ENCODE measurements at regions not wholly inside any gene's neighbourhood (a gene's known extent, or its start where the extent isn't known, plus 50 kb on each side); places are given as distances from the start of the nearest gene placed in this dataset.

GRCh38 chr10:29949411-29950011 is 109.9 kb downstream of the JCAD start (continued):
- TF ChIP-seq ZNF791 (tag by site-specific recombination; IDR thresholded peaks at IDR 0.05), result no peak
- TF ChIP-seq ZNF529 (tag by site-specific recombination; IDR thresholded peaks at IDR 0.05; ENCODE audit: insufficient replicate concordance), result no peak
- no peak for TF ChIP-seq ZNF302 (tag by site-specific recombination; IDR thresholded peaks at IDR 0.05; ENCODE audit: low read depth)
- no peak for TF ChIP-seq ZNF211 (tag by site-specific recombination; IDR thresholded peaks at IDR 0.05; ENCODE audit: low read depth)

GRCh38 chr10:29948881-29949355 is 110.5 kb downstream of the JCAD start:
- H3K4me3 ChIP-seq (ENCODE audit: low read depth, low read length), result no peak overlapping the region
- no peak for TF ChIP-seq ZNF580 (tag by site-specific recombination; IDR thresholded peaks at IDR 0.05)
- TF ChIP-seq ZNF223 (tag by site-specific recombination; IDR thresholded peaks at IDR 0.05), result no peak
- TF ChIP-seq ZNF501 (tag by site-specific recombination; IDR thresholded peaks at IDR 0.05), result no peak
- TF ChIP-seq ZNF670 (tag by site-specific recombination; IDR thresholded peaks at IDR 0.05; ENCODE audit: low read depth), result no peak
- TF ChIP-seq ZNF791 (tag by site-specific recombination; IDR thresholded peaks at IDR 0.05), result no peak
- TF ChIP-seq ZNF274 (IDR thresholded peaks at IDR 0.05; ENCODE audit: low read length), result no peak
- no peak for TF ChIP-seq ZNF274 (tag by site-specific recombination; IDR thresholded peaks at IDR 0.05; ENCODE audit: borderline replicate concordance)
- TF ChIP-seq ZSCAN18 (tag by site-specific recombination; IDR thresholded peaks at IDR 0.05), result no peak
- no peak for TF ChIP-seq KLF7 (tag by site-specific recombination; IDR thresholded peaks at IDR 0.05; ENCODE audit: borderline replicate concordance)
- TF ChIP-seq ZNF610 (tag by site-specific recombination; IDR thresholded peaks at IDR 0.05; ENCODE audit: borderline replicate concordance), result no peak
- TF ChIP-seq ZFP69B (tag by site-specific recombination; IDR thresholded peaks at IDR 0.05), result no peak
- ChIA-PET POLR2A (no interaction called here), CTCF (no interaction called here)
- no peaks in the 10 kb centered on the region for H3K36me3 ChIP-seq (ENCODE audit: control insufficient read depth in 2 of 2, insufficient read depth in 1 of 2, low read length in 2 of 2)
- no peaks in the 10 kb centered on the region for H3K9me3 ChIP-seq (ENCODE audit: control insufficient read depth, insufficient read depth, low read depth, low read length)
- no peaks in the 10 kb centered on the region for H3K4me1 ChIP-seq (ENCODE audit: control insufficient read depth, insufficient read depth, low read length)
- no peak overlapping the region for H3K27ac ChIP-seq (ENCODE audit: extremely low read depth, low read depth, low read length)

GRCh38 chr10:29947701-29948060 is 111.7 kb downstream of the JCAD start:
- POLR2A ChIA-PET, result no interaction called here
- Histone ChIP-seq H3K4me1 (ENCODE audit: control insufficient read depth, insufficient read depth, low read length) (no peaks in the 10 kb centered on the region), H3K4me3 (ENCODE audit: low read depth, low read length) (no peak overlapping the region), H3K36me3 (ENCODE audit: control insufficient read depth in 2 of 2, insufficient read depth in 1 of 2, low read length in 2 of 2) (no peaks in the 10 kb centered on the region), H3K9me3 (ENCODE audit: control insufficient read depth, insufficient read depth, low read depth, low read length) (no peaks in the 10 kb centered on the region), H3K27ac (ENCODE audit: extremely low read depth, low read depth, low read length) (no peak overlapping the region)
- TF ChIP-seq ZNF248 (tag by site-specific recombination; IDR thresholded peaks at IDR 0.05), result no peak
- TF ChIP-seq ZSCAN4 (tag by site-specific recombination; IDR thresholded peaks at IDR 0.05), result no peak
- no peak for TF ChIP-seq ZNF366 (tag by site-specific recombination; conservative IDR thresholded peaks at IDR 0.05)
- no peak for TF ChIP-seq FEZF1 (tag by site-specific recombination; IDR thresholded peaks at IDR 0.05)
- TF ChIP-seq ZNF837 (tag by site-specific recombination; IDR thresholded peaks at IDR 0.05), result no peak
- TF ChIP-seq IKZF3 (tag by site-specific recombination; IDR thresholded peaks at IDR 0.05), result no peak
- TF ChIP-seq ZBTB49 (tag by site-specific recombination; IDR thresholded peaks at IDR 0.05; ENCODE audit: low read depth), result no peak
- TF ChIP-seq ZNF175 (tag by site-specific recombination; IDR thresholded peaks at IDR 0.05), result no peak
- no peak for TF ChIP-seq ZNF423 (tag by site-specific recombination; IDR thresholded peaks at IDR 0.05)
- no peak for TF ChIP-seq ZNF621 (tag by site-specific recombination; IDR thresholded peaks at IDR 0.05)
- TF ChIP-seq ZNF792 (tag by site-specific recombination; IDR thresholded peaks at IDR 0.05), result no peak
- no peak for TF ChIP-seq SALL2 (tag by site-specific recombination; IDR thresholded peaks at IDR 0.05; ENCODE audit: borderline replicate concordance)
- no peak for TF ChIP-seq ZNF473 (tag by site-specific recombination; IDR thresholded peaks at IDR 0.05)
- CTCF ChIA-PET, result interaction anchor here (0.7 kb wide), 1 partner anchor 288 kb away, joined by 3 read pairs; no protein-coding TSS in a partner anchor
